Astrocyte (in vitro differentiated cells and primary cell): ENCODE measurements at regions not wholly inside any gene's neighbourhood (a gene's known extent, or its start where the extent isn't known, plus 50 kb on each side); places are given as distances from the start of the nearest gene placed in this dataset.

ENCODE experiments used
- DNase-seq: peaks from one replicate; pipeline ENCODE4 v3.0.0-alpha.2; 2010; ENCODE audit warnings: low read depth
- FAIRE-seq: peaks from 2 replicates; lab custom pipeline; 2011; peaks lifted over from hg19 to GRCh38; lab: Jason Lieb, UNC
- H2AFZ ChIP-seq: 2 replicates; pipeline ENCODE4 v1.6.0; 2012; ENCODE audit warnings: low read depth, low read length, inconsistent platforms
- H3K27ac ChIP-seq: 2 replicates; pipeline ENCODE4 v1.5.1; 2011; ENCODE audit warnings: low read depth, low read length, inconsistent platforms
- H3K27me3 ChIP-seq: 2 replicates; pipeline ENCODE4 v1.6.0; 2011; ENCODE audit warnings: low read length, inconsistent platforms; ENCODE audit not compliant: insufficient read depth
- H3K36me3 ChIP-seq: 2 replicates; pipeline ENCODE4 v1.5.1; 2011; ENCODE audit warnings: low read length, inconsistent platforms; ENCODE audit not compliant: insufficient read depth
- H3K4me1 ChIP-seq: 2 replicates; pipeline ENCODE4 v1.5.1; 2011; ENCODE audit warnings: low read length, inconsistent platforms; ENCODE audit not compliant: insufficient read depth
- H3K4me2 ChIP-seq: 2 replicates; pipeline ENCODE4 v1.6.0; 2012; ENCODE audit warnings: low read length, inconsistent platforms
- H3K4me3 ChIP-seq: 2 replicates; pipeline ENCODE4 v1.5.1; 2011; ENCODE audit warnings: low read depth, mild to moderate bottlenecking, low read length, inconsistent platforms; ENCODE audit not compliant: insufficient read depth
- H3K79me2 ChIP-seq: 2 replicates; pipeline ENCODE4 v1.6.0; 2012; ENCODE audit warnings: mild to moderate bottlenecking, low read length, inconsistent platforms; ENCODE audit not compliant: insufficient read depth
- H3K9ac ChIP-seq: 2 replicates; pipeline ENCODE4 v1.6.0; 2012; ENCODE audit warnings: mild to moderate bottlenecking, low read length, inconsistent platforms
- H3K9me3 ChIP-seq: 2 replicates; pipeline ENCODE4 v1.5.1; 2012; ENCODE audit warnings: low read depth, mild to moderate bottlenecking, low read length, inconsistent platforms; ENCODE audit not compliant: insufficient read depth
- H4K20me1 ChIP-seq: 2 replicates; pipeline ENCODE4 v1.6.0; 2012; ENCODE audit warnings: low read length, inconsistent platforms; ENCODE audit not compliant: insufficient read depth
- H3K27ac Mint-ChIP-seq: one replicate; pipeline ENCODE4 v1.8.0; 2021; ENCODE audit warnings: mild to moderate bottlenecking, mixed read lengths; ENCODE audit not compliant: unreplicated experiment
- H3K27me3 Mint-ChIP-seq: one replicate; pipeline ENCODE4 v1.8.0; 2021; ENCODE audit warnings: low read depth, mixed read lengths; ENCODE audit not compliant: unreplicated experiment
- H3K36me3 Mint-ChIP-seq: one replicate; pipeline ENCODE4 v1.8.0; 2021; ENCODE audit warnings: low read depth, mixed read lengths; ENCODE audit not compliant: unreplicated experiment
- H3K4me1 Mint-ChIP-seq: one replicate; pipeline ENCODE4 v1.8.0; 2021; ENCODE audit warnings: low read depth, mixed read lengths; ENCODE audit not compliant: unreplicated experiment
- H3K4me3 Mint-ChIP-seq: one replicate; pipeline ENCODE4 v1.8.0; 2021; ENCODE audit warnings: mild to moderate bottlenecking, moderate library complexity, mixed read lengths; ENCODE audit not compliant: unreplicated experiment
- H3K9me3 Mint-ChIP-seq: one replicate; pipeline ENCODE4 v1.8.0; 2021; ENCODE audit warnings: mild to moderate bottlenecking, mixed read lengths; ENCODE audit not compliant: unreplicated experiment
- EZH2 ChIP-seq: IDR thresholded peaks from 2 replicates; pipeline ENCODE4 v1.6.1; 2012; ENCODE audit warnings: mild to moderate bottlenecking, low read length, inconsistent platforms; ENCODE audit not compliant: insufficient read depth
- TF ChIP-seq, protein P1 (sequence below): IDR thresholded peaks from 2 replicates; pipeline ENCODE4 v1.5.1; 2011; ENCODE audit warnings: low read depth, mild to moderate bottlenecking, inconsistent platforms, low read length, moderate library complexity; ENCODE audit not compliant: insufficient read depth

DNA sequence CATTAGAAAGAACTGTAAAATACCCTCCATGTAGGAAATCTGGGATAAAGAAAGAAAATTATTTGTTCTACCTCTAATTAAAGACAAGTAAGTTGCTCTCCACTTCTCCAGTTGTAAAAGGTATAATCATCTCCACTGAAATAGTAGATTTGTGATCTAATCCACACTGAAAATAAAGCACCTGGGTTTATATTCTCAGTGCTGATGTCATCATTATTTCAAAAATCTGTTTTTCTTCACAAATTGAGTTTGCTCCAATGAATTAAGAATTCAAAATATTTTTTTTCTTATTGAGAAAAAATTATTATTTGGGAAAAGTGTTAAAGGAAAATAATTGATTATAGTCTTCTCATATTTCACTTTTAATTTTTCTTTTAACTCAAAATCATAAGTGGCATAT is 869.2 kb downstream of the SLC16A7 start:
- H3K27ac Mint-ChIP-seq: no peak overlapping the region
- H3K27me3 Mint-ChIP-seq: no peaks in the 10 kb centered on the region
- Histone ChIP-seq H3K4me3 (no peak overlapping the region), H3K27ac (no peak overlapping the region), H3K9ac (no peak overlapping the region), H2AFZ (no peak overlapping the region), H3K4me1 (no peaks in the 10 kb centered on the region), H3K4me2 (no peak overlapping the region), H4K20me1 (no peaks in the 10 kb centered on the region), H3K79me2 (no peaks in the 10 kb centered on the region), H3K27me3 (no peaks in the 10 kb centered on the region), H3K36me3 (no peaks in the 10 kb centered on the region), H3K9me3 (no peaks in the 10 kb centered on the region)
- FAIRE-seq: no peak
- H3K4me1 Mint-ChIP-seq: no peaks in the 10 kb centered on the region
- no peaks in the 10 kb centered on the region for H3K36me3 Mint-ChIP-seq
- no peak for TF ChIP-seq EZH2
- TF ChIP-seq, protein P1, sequence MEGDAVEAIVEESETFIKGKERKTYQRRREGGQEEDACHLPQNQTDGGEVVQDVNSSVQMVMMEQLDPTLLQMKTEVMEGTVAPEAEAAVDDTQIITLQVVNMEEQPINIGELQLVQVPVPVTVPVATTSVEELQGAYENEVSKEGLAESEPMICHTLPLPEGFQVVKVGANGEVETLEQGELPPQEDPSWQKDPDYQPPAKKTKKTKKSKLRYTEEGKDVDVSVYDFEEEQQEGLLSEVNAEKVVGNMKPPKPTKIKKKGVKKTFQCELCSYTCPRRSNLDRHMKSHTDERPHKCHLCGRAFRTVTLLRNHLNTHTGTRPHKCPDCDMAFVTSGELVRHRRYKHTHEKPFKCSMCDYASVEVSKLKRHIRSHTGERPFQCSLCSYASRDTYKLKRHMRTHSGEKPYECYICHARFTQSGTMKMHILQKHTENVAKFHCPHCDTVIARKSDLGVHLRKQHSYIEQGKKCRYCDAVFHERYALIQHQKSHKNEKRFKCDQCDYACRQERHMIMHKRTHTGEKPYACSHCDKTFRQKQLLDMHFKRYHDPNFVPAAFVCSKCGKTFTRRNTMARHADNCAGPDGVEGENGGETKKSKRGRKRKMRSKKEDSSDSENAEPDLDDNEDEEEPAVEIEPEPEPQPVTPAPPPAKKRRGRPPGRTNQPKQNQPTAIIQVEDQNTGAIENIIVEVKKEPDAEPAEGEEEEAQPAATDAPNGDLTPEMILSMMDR: no peak
- DNase-seq: no peak
- no peak overlapping the region for H3K4me3 Mint-ChIP-seq
- H3K9me3 Mint-ChIP-seq: no peaks in the 10 kb centered on the region

DNA sequence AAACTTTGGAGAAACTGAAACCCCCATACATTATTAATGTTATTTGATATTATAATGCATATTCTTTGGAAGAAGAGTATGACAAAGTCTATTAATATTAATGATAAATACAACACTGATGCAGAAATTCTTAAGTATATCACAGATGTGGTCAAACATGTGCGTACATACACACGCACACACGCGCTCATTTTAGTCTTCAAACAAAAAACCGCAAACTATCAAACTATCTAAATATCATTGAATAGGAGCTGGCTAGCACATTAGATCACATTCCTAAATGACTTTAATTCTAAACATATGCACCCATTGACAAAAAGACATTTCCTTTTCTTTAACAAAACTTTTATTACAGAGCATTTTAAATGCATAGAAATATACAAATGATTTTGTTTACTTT is 872.7 kb downstream of the SLC16A7 start:
- TF ChIP-seq, protein P1: no peak
- no peak for TF ChIP-seq EZH2
- no peak for DNase-seq
- H3K27me3 Mint-ChIP-seq: no peaks in the 10 kb centered on the region
- no peaks in the 10 kb centered on the region for H3K9me3 ChIP-seq
- H3K4me1 Mint-ChIP-seq: no peaks in the 10 kb centered on the region
- H3K4me1 ChIP-seq: no peaks in the 10 kb centered on the region
- H3K27ac Mint-ChIP-seq: no peak overlapping the region
- no peaks in the 10 kb centered on the region for H3K9me3 Mint-ChIP-seq
- no peaks in the 10 kb centered on the region for H3K79me2 ChIP-seq
- no peaks in the 10 kb centered on the region for H3K36me3 ChIP-seq
- H3K4me3 Mint-ChIP-seq: no peak overlapping the region
- H2AFZ ChIP-seq: no peak overlapping the region
- H3K27me3 ChIP-seq: no peaks in the 10 kb centered on the region
- H3K4me2 ChIP-seq: no peak overlapping the region
- FAIRE-seq: no peak
- no peak overlapping the region for H3K27ac ChIP-seq
- H3K9ac ChIP-seq: no peak overlapping the region
- no peaks in the 10 kb centered on the region for H4K20me1 ChIP-seq
- H3K36me3 Mint-ChIP-seq: no peaks in the 10 kb centered on the region
- H3K4me3 ChIP-seq: no peak overlapping the region

DNA sequence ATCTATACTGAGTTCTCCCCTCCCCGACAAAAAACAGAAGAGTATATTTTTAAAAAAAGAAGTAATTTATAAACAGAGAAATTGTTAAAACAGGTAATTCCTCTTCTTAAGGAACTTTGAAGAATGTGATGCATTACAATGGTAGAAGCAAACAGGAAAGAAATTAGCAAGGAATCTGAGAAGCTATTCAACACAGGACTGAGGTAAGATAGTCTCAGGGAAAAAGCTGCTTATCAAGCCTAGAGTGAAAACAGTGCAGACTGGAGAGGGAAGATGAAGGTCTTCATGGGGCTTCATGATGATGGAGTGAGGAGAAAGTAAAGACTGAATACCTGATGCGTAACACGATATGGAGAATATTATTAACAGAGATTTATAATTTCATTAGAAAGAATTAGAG is 880.0 kb downstream of the SLC16A7 start:
- Histone ChIP-seq H3K36me3 (no peaks in the 10 kb centered on the region), H3K4me2 (no peak overlapping the region), H3K27me3 (no peaks in the 10 kb centered on the region), H3K27ac (no peak overlapping the region), H2AFZ (no peak overlapping the region), H3K4me3 (no peak overlapping the region), H3K9ac (no peak overlapping the region), H3K79me2 (no peaks in the 10 kb centered on the region), H4K20me1 (no peaks in the 10 kb centered on the region), H3K4me1 (no peaks in the 10 kb centered on the region), H3K9me3 (no peaks in the 10 kb centered on the region)
- Mint-ChIP-seq H3K27me3 (no peaks in the 10 kb centered on the region), H3K4me1 (no peaks in the 10 kb centered on the region), H3K36me3 (no peaks in the 10 kb centered on the region), H3K9me3 (no peaks in the 10 kb centered on the region), H3K27ac (no peak overlapping the region), H3K4me3 (no peak overlapping the region)
- FAIRE-seq: no peak
- TF ChIP-seq EZH2: no peak
- TF ChIP-seq, protein P1: no peak
- DNase-seq: no peak
